Trophoblast cell (in vitro differentiated cells and primary cell): ENCODE measurements at regions not wholly inside any gene's neighbourhood (a gene's known extent, or its start where the extent isn't known, plus 50 kb on each side); places are given as distances from the start of the nearest gene placed in this dataset.
A peak's percentile ranks its signal among the peaks of the same experiment; 100 is the strongest.

Experiments used
- DNase-seq, 2 donors: peaks; one replicate each; pipeline ENCODE4 v3.0.0-alpha.2; 2016
- H2AFZ ChIP-seq: 2 replicates; pipeline ENCODE4 v1.6.1; 2013; ENCODE audit warnings: low read length, moderate library complexity, mild to moderate bottlenecking; ENCODE audit not compliant: insufficient read depth, poor library complexity
- H2AK5ac ChIP-seq: 2 replicates; pipeline ENCODE4 v1.6.1; 2013; ENCODE audit warnings: mild to moderate bottlenecking, low read length
- H2BK120ac ChIP-seq: 2 replicates; pipeline ENCODE4 v1.6.1; 2013; ENCODE audit warnings: low read length, mild to moderate bottlenecking, moderate library complexity; ENCODE audit not compliant: insufficient read depth, poor library complexity
- H2BK12ac ChIP-seq: 2 replicates; pipeline ENCODE4 v1.6.1; 2013; ENCODE audit warnings: mild to moderate bottlenecking, low read length, moderate library complexity
- H2BK5ac ChIP-seq: 2 replicates; pipeline ENCODE4 v1.6.1; 2013; ENCODE audit warnings: low read length, low read depth, moderate library complexity, mild to moderate bottlenecking; ENCODE audit not compliant: poor library complexity
- H3K14ac ChIP-seq: 2 replicates; pipeline ENCODE4 v1.6.1; 2013; ENCODE audit warnings: mild to moderate bottlenecking, low read length
- H3K18ac ChIP-seq: 2 replicates; pipeline ENCODE4 v1.6.1; 2013; ENCODE audit warnings: mild to moderate bottlenecking, low read length
- H3K23ac ChIP-seq: 2 replicates; pipeline ENCODE4 v1.6.1; 2013; ENCODE audit warnings: low read length
- H3K27ac ChIP-seq: 2 replicates; pipeline ENCODE4 v1.5.1; 2013; ENCODE audit warnings: low read depth, mild to moderate bottlenecking, inconsistent platforms, low read length, moderate library complexity
- H3K27me3 ChIP-seq: 2 replicates; pipeline ENCODE4 v1.6.1; 2013; ENCODE audit warnings: inconsistent platforms, mild to moderate bottlenecking, low read length, moderate library complexity; ENCODE audit not compliant: insufficient read depth
- H3K36me3 ChIP-seq, 2 experiments: 1 replicate in 1 of 2; 2 replicates in 1 of 2; pipeline ENCODE4 v1.6.1; 2013; ENCODE audit warnings: low read length in 2 of 2, mild to moderate bottlenecking in 2 of 2, moderate library complexity in 1 of 2; ENCODE audit not compliant: insufficient read depth in 2 of 2, control insufficient read depth in 1 of 2
- H3K4ac ChIP-seq: 2 replicates; pipeline ENCODE4 v1.6.1; 2013; ENCODE audit warnings: low read depth, mild to moderate bottlenecking, low read length, moderate library complexity
- H3K4me1 ChIP-seq, 2 experiments: 1 replicate in 1 of 2; 2 replicates in 1 of 2; pipeline ENCODE4 v1.6.1; 2013; ENCODE audit warnings: low read length in 2 of 2, mild to moderate bottlenecking in 2 of 2, moderate library complexity in 1 of 2; ENCODE audit not compliant: insufficient read depth in 2 of 2, control insufficient read depth in 1 of 2
- H3K4me2 ChIP-seq: 2 replicates; pipeline ENCODE4 v1.6.1; 2013; ENCODE audit warnings: inconsistent platforms, mild to moderate bottlenecking, low read length, moderate library complexity
- H3K4me3 ChIP-seq: 2 replicates; pipeline ENCODE4 v1.5.1; 2013; ENCODE audit warnings: mild to moderate bottlenecking, low read depth, low read length, inconsistent platforms
- H3K79me1 ChIP-seq: one replicate; pipeline ENCODE4 v1.6.1; 2013; ENCODE audit warnings: low read length
- H3K79me2 ChIP-seq: 2 replicates; pipeline ENCODE4 v1.6.1; 2013; ENCODE audit warnings: low read length, mild to moderate bottlenecking; ENCODE audit not compliant: control insufficient read depth, insufficient read depth, poor library complexity
- H3K9ac ChIP-seq: 2 replicates; pipeline ENCODE4 v1.6.1; 2013; ENCODE audit warnings: mild to moderate bottlenecking, low read length
- H3K9me3 ChIP-seq: 2 replicates; pipeline ENCODE4 v1.6.1; 2013; ENCODE audit warnings: low read depth, mild to moderate bottlenecking, control low read depth, inconsistent platforms, low read length; ENCODE audit not compliant: insufficient read depth
- H4K12ac ChIP-seq: 2 replicates; pipeline ENCODE4 v1.6.1; 2013; ENCODE audit warnings: low read depth, mild to moderate bottlenecking, low read length, moderate library complexity
- H4K8ac ChIP-seq: 2 replicates; pipeline ENCODE4 v1.6.1; 2013; ENCODE audit warnings: low read depth, mild to moderate bottlenecking, low read length, moderate library complexity
- H4K91ac ChIP-seq: one replicate; pipeline ENCODE4 v1.6.1; 2013; ENCODE audit warnings: low read depth, mild to moderate bottlenecking, low read length, moderate library complexity
- WGBS: extraction: QIAGEN DNeasy Blood & Tissue Kit; methylation state at CpG from one replicate; pipeline ENCODE4 v1.1.7; 2013; ENCODE audit warnings: missing lambda C conversion rate; ENCODE audit not compliant: insufficient read length, insufficient coverage; ENCODE audit errors: extremely low coverage; 5-methylcytosine and 5-hydroxymethylcytosine counted together

DNA sequence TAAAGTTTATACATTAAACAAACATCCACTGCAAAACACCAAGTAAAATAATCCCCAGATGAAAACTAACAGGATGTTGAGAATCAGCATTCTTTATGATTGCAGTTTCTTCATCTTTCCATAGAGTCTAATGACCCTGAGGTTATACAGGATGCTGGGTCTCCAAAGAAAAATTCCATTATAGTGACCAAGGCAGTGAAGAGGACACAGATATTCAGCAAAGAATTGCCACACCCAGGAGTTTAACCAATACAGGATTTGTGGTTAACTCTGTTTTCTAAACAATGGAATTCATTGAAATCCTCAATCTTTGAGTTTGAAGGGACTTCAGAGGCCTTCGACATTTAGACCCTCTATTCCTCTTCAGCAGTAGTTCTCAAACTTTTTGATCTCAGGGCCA lies 76.2 kb upstream of the ESX1 start:
- Histone ChIP-seq H4K8ac (no peak overlapping the region), H3K4ac (no peak overlapping the region), H4K12ac (no peak overlapping the region), H4K91ac (no peak overlapping the region), H3K4me2 (no peak overlapping the region), H3K9ac (no peak overlapping the region), H3K4me3 (no peak overlapping the region), H3K36me3 (no peaks in the 10 kb centered on the region), H3K4me1 (peaks cover 0 to 3% of the 10 kb centered on the region in 2 experiments), H2BK120ac (no peak overlapping the region), H2BK12ac (no peak overlapping the region), H3K79me2 (no peaks in the 10 kb centered on the region), H3K18ac (no peak overlapping the region), H2AFZ (no peak overlapping the region), H3K27me3 (no peaks in the 10 kb centered on the region), H3K14ac (no peak overlapping the region), H3K23ac (no peak overlapping the region), H2AK5ac (no peak overlapping the region), H2BK5ac (no peak overlapping the region), H3K27ac (no peak overlapping the region), H3K79me1 (no peaks in the 10 kb centered on the region), H3K9me3 (no peaks in the 10 kb centered on the region)
- WGBS: no CpG with 5 or more reads among the region's 1 CpG
- peak; percentile 33 to 82 for DNase-seq

DNA sequence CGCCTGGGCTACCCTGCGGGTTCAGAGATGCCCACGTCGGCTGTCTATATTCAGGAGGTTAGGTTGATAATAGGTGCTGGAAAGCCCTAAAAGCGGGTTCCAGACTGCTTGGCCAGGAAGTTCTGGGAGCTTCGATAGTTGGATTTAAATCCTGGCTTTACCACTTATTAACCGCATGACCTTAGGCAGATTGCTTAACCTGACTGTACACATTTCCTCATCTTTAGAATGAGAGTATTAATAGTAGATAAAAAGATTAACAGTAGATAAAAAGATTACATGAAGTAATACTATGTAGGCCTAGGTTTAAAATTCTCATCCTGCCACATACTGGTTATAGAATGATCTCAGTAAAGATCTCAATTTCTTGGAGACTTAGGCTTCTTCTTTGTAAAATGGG lies 75.0 kb upstream of the ESX1 start:
- no peaks in the 10 kb centered on the region for H3K9me3 ChIP-seq
- H3K4me1 ChIP-seq: peaks cover 0 to 8% of the 10 kb centered on the region in 2 experiments
- no peak overlapping the region for H3K18ac ChIP-seq
- H3K4me3 ChIP-seq: no peak overlapping the region
- H4K8ac ChIP-seq: no peak overlapping the region
- H2AK5ac ChIP-seq: no peak overlapping the region
- no peak overlapping the region for H3K27ac ChIP-seq
- DNase-seq: peak in 1 of 2 donors; percentile 68
- no peaks in the 10 kb centered on the region for H3K79me1 ChIP-seq
- no peak overlapping the region for H3K14ac ChIP-seq
- H4K91ac ChIP-seq: no peak overlapping the region
- H2BK5ac ChIP-seq: peak overlapping the region; percentile 40
- H4K12ac ChIP-seq: no peak overlapping the region
- no peak overlapping the region for H3K4ac ChIP-seq
- WGBS: no CpG with 5 or more reads among the region's 7 CpGs
- H3K4me2 ChIP-seq: no peak overlapping the region
- no peaks in the 10 kb centered on the region for H3K79me2 ChIP-seq
- no peaks in the 10 kb centered on the region for H3K27me3 ChIP-seq
- H3K23ac ChIP-seq: no peak overlapping the region
- H3K36me3 ChIP-seq: no peaks in the 10 kb centered on the region
- no peak overlapping the region for H3K9ac ChIP-seq
- H2AFZ ChIP-seq: no peak overlapping the region
- no peak overlapping the region for H2BK12ac ChIP-seq
- H2BK120ac ChIP-seq: no peak overlapping the region

DNA sequence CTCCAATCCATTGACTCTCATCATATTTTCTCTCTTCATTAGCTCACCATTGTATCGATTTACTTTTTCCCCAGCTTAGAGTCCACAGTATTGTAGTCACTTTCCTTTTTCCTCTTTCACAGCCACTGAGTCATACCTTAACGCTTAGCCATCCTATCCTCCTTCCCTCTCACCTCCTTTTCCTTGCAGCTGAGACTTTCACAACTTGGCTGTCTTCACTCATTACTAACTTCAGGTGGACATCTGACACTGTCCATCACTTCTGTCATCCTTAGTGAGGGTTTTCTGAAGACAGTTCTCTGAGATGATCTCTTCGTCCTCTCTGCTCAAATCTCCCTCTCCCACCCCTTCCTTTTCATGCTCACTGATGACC lies 70.5 kb upstream of the ESX1 start:
- no peak overlapping the region for H2BK120ac ChIP-seq
- H3K23ac ChIP-seq: no peak overlapping the region
- no peak overlapping the region for H3K4me3 ChIP-seq
- H3K79me2 ChIP-seq: no peaks in the 10 kb centered on the region
- no peak overlapping the region for H2BK12ac ChIP-seq
- no peak overlapping the region for H3K14ac ChIP-seq
- H2AK5ac ChIP-seq: no peak overlapping the region
- H3K36me3 ChIP-seq: no peaks in the 10 kb centered on the region
- WGBS: no CpG with 5 or more reads among the region's 3 CpGs
- H4K8ac ChIP-seq: no peak overlapping the region
- no peak overlapping the region for H2BK5ac ChIP-seq
- H3K4me2 ChIP-seq: no peak overlapping the region
- H3K4me1 ChIP-seq: peaks cover 0 to 8% of the 10 kb centered on the region in 2 experiments
- H3K27me3 ChIP-seq: no peaks in the 10 kb centered on the region
- no peak overlapping the region for H3K4ac ChIP-seq
- DNase-seq: peak in 1 of 2 donors; percentile 64
- no peaks in the 10 kb centered on the region for H3K9me3 ChIP-seq
- no peak overlapping the region for H2AFZ ChIP-seq
- no peak overlapping the region for H4K12ac ChIP-seq
- H4K91ac ChIP-seq: no peak overlapping the region
- H3K18ac ChIP-seq: no peak overlapping the region
- no peak overlapping the region for H3K27ac ChIP-seq
- H3K79me1 ChIP-seq: peaks cover 2% of the 10 kb centered on the region
- no peak overlapping the region for H3K9ac ChIP-seq

DNA sequence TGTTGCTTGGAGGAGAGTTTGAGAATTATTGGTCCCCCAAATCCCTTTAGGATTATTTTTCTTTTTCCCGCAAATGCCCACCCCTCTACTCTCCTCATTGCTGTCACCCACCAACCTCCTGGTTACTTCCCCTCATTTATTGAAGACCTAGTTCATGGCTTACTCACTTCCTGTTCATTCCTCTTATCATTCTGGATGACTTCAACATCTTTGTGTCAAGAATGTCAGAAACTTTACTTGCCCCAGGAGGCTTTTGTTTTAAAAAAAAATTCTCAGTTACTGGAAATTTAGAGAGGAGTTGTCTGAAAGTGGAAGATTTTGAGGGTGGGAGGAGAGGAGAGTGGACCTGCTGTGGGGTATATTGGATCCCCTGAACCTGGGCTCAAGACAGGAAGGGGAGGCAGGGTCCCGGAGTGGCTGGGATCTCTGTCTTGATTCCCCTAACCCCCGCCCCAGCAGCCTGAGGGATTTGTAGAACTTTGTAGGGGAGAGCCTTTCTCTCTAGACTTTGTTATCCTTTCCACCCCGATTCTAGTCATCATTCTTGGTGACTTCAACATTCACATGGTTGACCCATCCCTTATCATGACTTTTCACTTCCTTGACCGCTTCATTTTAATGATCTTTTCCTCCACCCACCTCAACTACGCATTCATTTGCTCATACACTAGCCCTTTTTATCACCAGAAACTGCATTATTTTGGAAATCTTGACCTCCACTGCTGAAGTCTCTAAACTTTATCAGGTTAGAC lies 69.9 kb upstream of the ESX1 start:
- H3K4ac ChIP-seq: no peak overlapping the region
- H3K9me3 ChIP-seq: no peaks in the 10 kb centered on the region
- H3K4me1 ChIP-seq: peaks cover 0 to 6% of the 10 kb centered on the region in 2 experiments
- no peak overlapping the region for H3K4me3 ChIP-seq
- no peaks in the 10 kb centered on the region for H3K79me2 ChIP-seq
- no peak overlapping the region for H3K18ac ChIP-seq
- no peak overlapping the region for H3K9ac ChIP-seq
- H4K8ac ChIP-seq: no peak overlapping the region
- no peak overlapping the region for H2BK12ac ChIP-seq
- H3K4me2 ChIP-seq: no peak overlapping the region
- H3K27me3 ChIP-seq: no peaks in the 10 kb centered on the region
- H2AK5ac ChIP-seq: no peak overlapping the region
- no peak overlapping the region for H4K12ac ChIP-seq
- H3K79me1 ChIP-seq: peaks cover 2% of the 10 kb centered on the region
- no peak overlapping the region for H4K91ac ChIP-seq
- WGBS: no CpG with 5 or more reads among the region's 6 CpGs
- no peak overlapping the region for H3K23ac ChIP-seq
- H3K36me3 ChIP-seq: no peaks in the 10 kb centered on the region
- H2AFZ ChIP-seq: no peak overlapping the region
- H2BK120ac ChIP-seq: no peak overlapping the region
- H3K27ac ChIP-seq: no peak overlapping the region
- DNase-seq: peak in 1 of 2 donors; percentile 57
- no peak overlapping the region for H2BK5ac ChIP-seq
- H3K14ac ChIP-seq: no peak overlapping the region
